Ascending aorta (tissue), 2 donors: ENCODE measurements at regions not wholly inside any gene's neighbourhood (a gene's known extent, or its start where the extent isn't known, plus 50 kb on each side); places are given as distances from the start of the nearest gene placed in this dataset.

ENCODE experiments used
- DNase-seq, 2 donors: peaks; one replicate each; pipeline ENCODE4 v3.0.0-alpha.2; 2019; ENCODE audit warnings: low spot score in 2 of 2
- H3K27ac ChIP-seq, 2 donors: fragments of 200-600 bp; sonication (generic); one replicate each; pipeline ENCODE4 v1.5.1; 2016 to 2017; ENCODE audit warnings: mild to moderate bottlenecking in 1 of 2
- H3K27me3 ChIP-seq: fragments of 200-600 bp; sonication (generic); one replicate; pipeline ENCODE4 v1.5.1; 2017
- H3K36me3 ChIP-seq, 2 donors: fragments of 200-600 bp; sonication (generic); one replicate each; pipeline ENCODE4 v1.5.1; 2016
- H3K4me1 ChIP-seq, 2 donors: fragments of 200-600 bp; sonication (generic); one replicate each; pipeline ENCODE4 v1.5.1; 2016 to 2017; ENCODE audit warnings: mild to moderate bottlenecking in 1 of 2
- H3K4me3 ChIP-seq, 2 donors: fragments of 200-600 bp; sonication (generic); one replicate each; pipeline ENCODE4 v1.5.1; 2016 to 2017; ENCODE audit warnings: mild to moderate bottlenecking in 1 of 2
- H3K9me3 ChIP-seq, 2 donors: fragments of 200-600 bp; sonication (generic); one replicate each; pipeline ENCODE4 v1.5.1; 2016
- CTCF ChIP-seq, 3 experiments: fragments of 200-600 bp in 2 of 3; fragments of 450-650 bp in 1 of 3; sonication (generic) in 2 of 3; IDR thresholded peaks; one replicate each; pipeline ENCODE4 v1.5.1; 2016 to 2019; ENCODE audit warnings: antibody characterized with exemption in 3 of 3, mild to moderate bottlenecking in 1 of 3, moderate library complexity in 1 of 3
- intact Hi-C: fragments of 100-400 bp; cut with DNase I; formaldehyde crosslinking; loops from one replicate; pipeline ENCODE4 v1.15.1; 2023

GRCh38 chr7:25512061-25512687 lies 283.9 kb upstream of the NPVF start:
- intact Hi-C loops: no loop called here
- no peaks in the 10 kb centered on the region for H3K4me1 ChIP-seq
- H3K27ac ChIP-seq: no peak overlapping the region
- no peaks in the 10 kb centered on the region for H3K9me3 ChIP-seq
- DNase-seq: no peak
- no peaks in the 10 kb centered on the region for H3K27me3 ChIP-seq
- no peaks in the 10 kb centered on the region for H3K36me3 ChIP-seq
- no peak for TF ChIP-seq CTCF (IDR thresholded peaks at IDR 0.05)
- no peak overlapping the region for H3K4me3 ChIP-seq

GRCh38 chr7:25515633-25516275 lies 287.5 kb upstream of the NPVF start:
- Histone ChIP-seq H3K36me3 (no peaks in the 10 kb centered on the region), H3K27me3 (no peaks in the 10 kb centered on the region), H3K4me1 (no peaks in the 10 kb centered on the region), H3K9me3 (no peaks in the 10 kb centered on the region), H3K27ac (no peak overlapping the region), H3K4me3 (no peak overlapping the region)
- intact Hi-C loops: no loop called here
- no peak for TF ChIP-seq CTCF (IDR thresholded peaks at IDR 0.05)
- DNase-seq: no peak

- H3K9me3 ChIP-seq: no peaks in the 10 kb centered on the region
- intact Hi-C loops: no loop called here
- TF ChIP-seq CTCF (IDR thresholded peaks at IDR 0.05): no peak
- no peaks in the 10 kb centered on the region for H3K4me1 ChIP-seq
- no peaks in the 10 kb centered on the region for H3K36me3 ChIP-seq
- no peaks in the 10 kb centered on the region for H3K27me3 ChIP-seq
- H3K4me3 ChIP-seq: no peak overlapping the region
- H3K27ac ChIP-seq: no peak overlapping the region
- no peak for DNase-seq
These were observed 289.6 kb upstream of the NPVF start for GRCh38 chr7:25517906-25518305.

GRCh38 chr7:25520017-25520416 lies 291.7 kb upstream of the NPVF start:
- intact Hi-C loops: no loop called here
- Histone ChIP-seq H3K4me1 (no peaks in the 10 kb centered on the region), H3K27ac (no peak overlapping the region), H3K9me3 (no peaks in the 10 kb centered on the region), H3K27me3 (no peaks in the 10 kb centered on the region), H3K36me3 (no peaks in the 10 kb centered on the region), H3K4me3 (no peak overlapping the region)
- TF ChIP-seq CTCF (IDR thresholded peaks at IDR 0.05): no peak
- DNase-seq: no peak

- no peak for DNase-seq
- no peaks in the 10 kb centered on the region for H3K27me3 ChIP-seq
- TF ChIP-seq CTCF (IDR thresholded peaks at IDR 0.05): no peak
- intact Hi-C loops: no loop called here
- H3K27ac ChIP-seq: no peak overlapping the region
- H3K36me3 ChIP-seq: no peaks in the 10 kb centered on the region
- H3K4me1 ChIP-seq: no peaks in the 10 kb centered on the region
- H3K9me3 ChIP-seq: no peaks in the 10 kb centered on the region
- no peak overlapping the region for H3K4me3 ChIP-seq
These were observed 292.2 kb upstream of the NPVF start for GRCh38 chr7:25520516-25520915.
